ENCODE measurements at regions not wholly inside any gene's neighbourhood (a gene's known extent, or its start where the extent isn't known, plus 50 kb on each side); places are given as distances from the start of the nearest gene placed in this dataset.

- H3K27ac ChIP-seq, result no peak overlapping the region
- TF ChIP-seq ZFX (IDR thresholded peaks at IDR 0.05; ENCODE audit: borderline replicate concordance), result no peak
- no peak for TF ChIP-seq CTCF (IDR thresholded peaks at IDR 0.05)
Observed at GRCh38 chr4:160265836-160266235, 1163.0 kb downstream of the RAPGEF2 start.

- TF ChIP-seq ZFX (IDR thresholded peaks at IDR 0.05; ENCODE audit: borderline replicate concordance) (no peak), CTCF (IDR thresholded peaks at IDR 0.05) (no peak)
- no peak overlapping the region for H3K27ac ChIP-seq
Observed at GRCh38 chr4:160276785-160277325, 1174.0 kb downstream of the RAPGEF2 start.

- TF ChIP-seq ZFX (IDR thresholded peaks at IDR 0.05; ENCODE audit: borderline replicate concordance) (no peak), CTCF (IDR thresholded peaks at IDR 0.05) (no peak)
- no peak overlapping the region for H3K27ac ChIP-seq
Observed at GRCh38 chr4:160283081-160283480, 1180.2 kb downstream of the RAPGEF2 start.

GRCh38 chr4:160284516-160284915 is 1181.6 kb downstream of the RAPGEF2 start:
- no peak overlapping the region for H3K27ac ChIP-seq
- TF ChIP-seq CTCF (IDR thresholded peaks at IDR 0.05), result no peak
- TF ChIP-seq ZFX (IDR thresholded peaks at IDR 0.05; ENCODE audit: borderline replicate concordance), result no peak

GRCh38 chr4:160286051-160286450 is 1183.2 kb downstream of the RAPGEF2 start:
- TF ChIP-seq CTCF (IDR thresholded peaks at IDR 0.05) (no peak), ZFX (IDR thresholded peaks at IDR 0.05; ENCODE audit: borderline replicate concordance) (no peak)
- no peak overlapping the region for H3K27ac ChIP-seq

- no peak overlapping the region for H3K27ac ChIP-seq
- TF ChIP-seq ZFX (IDR thresholded peaks at IDR 0.05; ENCODE audit: borderline replicate concordance), result no peak
- TF ChIP-seq CTCF (IDR thresholded peaks at IDR 0.05), result no peak
Observed at GRCh38 chr4:160296476-160296875, 1193.6 kb downstream of the RAPGEF2 start.

GRCh38 chr4:160299177-160299576 is 1196.3 kb downstream of the RAPGEF2 start:
- TF ChIP-seq ZFX (IDR thresholded peaks at IDR 0.05; ENCODE audit: borderline replicate concordance), result no peak
- no peak for TF ChIP-seq CTCF (IDR thresholded peaks at IDR 0.05)

More at GRCh38 chr4:160299177-160299576, 1196.3 kb downstream of the RAPGEF2 start:
- no peak overlapping the region for H3K27ac ChIP-seq

Measured in 22Rv1 (cell line).